ENCODE measurements at regions not wholly inside any gene's neighbourhood (a gene's known extent, or its start where the extent isn't known, plus 50 kb on each side); places are given as distances from the start of the nearest gene placed in this dataset.

GRCh38 chr3:159451482-159451881, 537.2 kb upstream of the IL12A start:
- no peak for TF ChIP-seq POU2F2 (IDR thresholded peaks at IDR 0.05; ENCODE audit: low read depth, low read length)
- no peak for TF ChIP-seq SPI1 (IDR thresholded peaks at IDR 0.05; ENCODE audit: low read depth, low read length)
- no peak for TF ChIP-seq TAF1 (IDR thresholded peaks at IDR 0.05; ENCODE audit: low read depth, low read length)
- TF ChIP-seq POLR2A (IDR thresholded peaks at IDR 0.05; ENCODE audit: low read depth, low read length), result no peak
- no peak for FAIRE-seq
- no peak for DNase-seq (ENCODE audit: insufficient read length, low spot score)

- no peak for FAIRE-seq
- TF ChIP-seq TAF1 (IDR thresholded peaks at IDR 0.05; ENCODE audit: low read depth, low read length) (no peak), POU2F2 (IDR thresholded peaks at IDR 0.05; ENCODE audit: low read depth, low read length) (no peak), PAX5 (IDR thresholded peaks at IDR 0.05; ENCODE audit: insufficient read depth, low read length, severe bottlenecking) (no peak), SPI1 (IDR thresholded peaks at IDR 0.05; ENCODE audit: low read depth, low read length) (no peak), POLR2AphosphoS5 (IDR thresholded peaks at IDR 0.05; ENCODE audit: low read depth, low read length) (no peak), POLR2A (IDR thresholded peaks at IDR 0.05; ENCODE audit: low read depth, low read length) (no peak)
- DNase-seq (ENCODE audit: insufficient read length, low spot score), result no peak
Observed at GRCh38 chr3:159453036-159453435, 535.6 kb upstream of the IL12A start.

- no peak for TF ChIP-seq SPI1 (IDR thresholded peaks at IDR 0.05; ENCODE audit: low read depth, low read length)
- TF ChIP-seq PAX5 (IDR thresholded peaks at IDR 0.05; ENCODE audit: insufficient read depth, low read length, severe bottlenecking), result no peak
- no peak for TF ChIP-seq TAF1 (IDR thresholded peaks at IDR 0.05; ENCODE audit: low read depth, low read length)
- no peak for TF ChIP-seq POLR2A (IDR thresholded peaks at IDR 0.05; ENCODE audit: low read depth, low read length)
- FAIRE-seq, result no peak
Observed at GRCh38 chr3:159453945-159454344, 534.7 kb upstream of the IL12A start.

GRCh38 chr3:159455741-159456181, 532.9 kb upstream of the IL12A start:
- TF ChIP-seq POU2F2 (IDR thresholded peaks at IDR 0.05; ENCODE audit: low read depth, low read length) (no peak), POLR2A (IDR thresholded peaks at IDR 0.05; ENCODE audit: low read depth, low read length) (no peak), TAF1 (IDR thresholded peaks at IDR 0.05; ENCODE audit: low read depth, low read length) (no peak), POLR2AphosphoS5 (IDR thresholded peaks at IDR 0.05; ENCODE audit: low read depth, low read length) (no peak), PAX5 (IDR thresholded peaks at IDR 0.05; ENCODE audit: insufficient read depth, low read length, severe bottlenecking) (no peak), SPI1 (IDR thresholded peaks at IDR 0.05; ENCODE audit: low read depth, low read length) (no peak)
- DNase-seq (ENCODE audit: insufficient read length, low spot score) (no peak), FAIRE-seq (no peak)

More at GRCh38 chr3:159453945-159454344, 534.7 kb upstream of the IL12A start:
- DNase-seq (ENCODE audit: insufficient read length, low spot score), result no peak

GRCh38 chr3:159458010-159458409, 530.6 kb upstream of the IL12A start:
- FAIRE-seq, result no peak
- TF ChIP-seq POLR2A (IDR thresholded peaks at IDR 0.05; ENCODE audit: low read depth, low read length) (no peak), PAX5 (IDR thresholded peaks at IDR 0.05; ENCODE audit: insufficient read depth, low read length, severe bottlenecking) (no peak), SPI1 (IDR thresholded peaks at IDR 0.05; ENCODE audit: low read depth, low read length) (no peak), POLR2AphosphoS5 (IDR thresholded peaks at IDR 0.05; ENCODE audit: low read depth, low read length) (no peak), POU2F2 (IDR thresholded peaks at IDR 0.05; ENCODE audit: low read depth, low read length) (no peak), TAF1 (IDR thresholded peaks at IDR 0.05; ENCODE audit: low read depth, low read length) (no peak)
- DNase-seq (ENCODE audit: insufficient read length, low spot score), result no peak

GRCh38 chr3:159458982-159459381, 529.7 kb upstream of the IL12A start:
- FAIRE-seq (no peak), DNase-seq (ENCODE audit: insufficient read length, low spot score) (no peak)
- no peak for TF ChIP-seq POLR2A (IDR thresholded peaks at IDR 0.05; ENCODE audit: low read depth, low read length)
- TF ChIP-seq POLR2AphosphoS5 (IDR thresholded peaks at IDR 0.05; ENCODE audit: low read depth, low read length), result no peak
- no peak for TF ChIP-seq SPI1 (IDR thresholded peaks at IDR 0.05; ENCODE audit: low read depth, low read length)
- no peak for TF ChIP-seq TAF1 (IDR thresholded peaks at IDR 0.05; ENCODE audit: low read depth, low read length)
- no peak for TF ChIP-seq PAX5 (IDR thresholded peaks at IDR 0.05; ENCODE audit: insufficient read depth, low read length, severe bottlenecking)
- TF ChIP-seq POU2F2 (IDR thresholded peaks at IDR 0.05; ENCODE audit: low read depth, low read length), result no peak

- TF ChIP-seq POLR2AphosphoS5 (IDR thresholded peaks at IDR 0.05; ENCODE audit: low read depth, low read length), result no peak
- TF ChIP-seq PAX5 (IDR thresholded peaks at IDR 0.05; ENCODE audit: insufficient read depth, low read length, severe bottlenecking), result no peak
- no peak for TF ChIP-seq TAF1 (IDR thresholded peaks at IDR 0.05; ENCODE audit: low read depth, low read length)
- no peak for TF ChIP-seq POLR2A (IDR thresholded peaks at IDR 0.05; ENCODE audit: low read depth, low read length)
- TF ChIP-seq POU2F2 (IDR thresholded peaks at IDR 0.05; ENCODE audit: low read depth, low read length), result no peak
- TF ChIP-seq SPI1 (IDR thresholded peaks at IDR 0.05; ENCODE audit: low read depth, low read length), result no peak
- no peak for DNase-seq (ENCODE audit: insufficient read length, low spot score)
- FAIRE-seq, result no peak
Observed at GRCh38 chr3:159472611-159473010, 516.0 kb upstream of the IL12A start.

- no peak for DNase-seq (ENCODE audit: insufficient read length, low spot score)
- no peak for TF ChIP-seq POLR2A (IDR thresholded peaks at IDR 0.05; ENCODE audit: low read depth, low read length)
- TF ChIP-seq POU2F2 (IDR thresholded peaks at IDR 0.05; ENCODE audit: low read depth, low read length), result no peak
- no peak for TF ChIP-seq PAX5 (IDR thresholded peaks at IDR 0.05; ENCODE audit: insufficient read depth, low read length, severe bottlenecking)
- no peak for TF ChIP-seq SPI1 (IDR thresholded peaks at IDR 0.05; ENCODE audit: low read depth, low read length)
- TF ChIP-seq TAF1 (IDR thresholded peaks at IDR 0.05; ENCODE audit: low read depth, low read length), result no peak
- no peak for TF ChIP-seq POLR2AphosphoS5 (IDR thresholded peaks at IDR 0.05; ENCODE audit: low read depth, low read length)
- no peak for FAIRE-seq
Observed at GRCh38 chr3:159473206-159473605, 515.4 kb upstream of the IL12A start.

GRCh38 chr3:159480046-159480445, 508.6 kb upstream of the IL12A start:
- no peak for FAIRE-seq
- TF ChIP-seq POU2F2 (IDR thresholded peaks at IDR 0.05; ENCODE audit: low read depth, low read length) (no peak), PAX5 (IDR thresholded peaks at IDR 0.05; ENCODE audit: insufficient read depth, low read length, severe bottlenecking) (no peak), SPI1 (IDR thresholded peaks at IDR 0.05; ENCODE audit: low read depth, low read length) (no peak), POLR2AphosphoS5 (IDR thresholded peaks at IDR 0.05; ENCODE audit: low read depth, low read length) (no peak), POLR2A (IDR thresholded peaks at IDR 0.05; ENCODE audit: low read depth, low read length) (no peak), TAF1 (IDR thresholded peaks at IDR 0.05; ENCODE audit: low read depth, low read length) (no peak)
- no peak for DNase-seq (ENCODE audit: insufficient read length, low spot score)
